NCI-H69 (cell line): ENCODE measurements at regions not wholly inside any gene's neighbourhood (a gene's known extent, or its start where the extent isn't known, plus 50 kb on each side); places are given as distances from the start of the nearest gene placed in this dataset.
A peak's percentile ranks its signal among the peaks of the same experiment; 100 is the strongest.
"Not testable (repeated sequence)": the region's sequence is repeated elsewhere in the genome, so short reads cannot be mapped to it uniquely, and the experiment has no call there.

Experiments used
- DNase-seq: peaks from one replicate; lab custom pipeline; 2025; lab: John Stamatoyannopoulos, UW

DNA sequence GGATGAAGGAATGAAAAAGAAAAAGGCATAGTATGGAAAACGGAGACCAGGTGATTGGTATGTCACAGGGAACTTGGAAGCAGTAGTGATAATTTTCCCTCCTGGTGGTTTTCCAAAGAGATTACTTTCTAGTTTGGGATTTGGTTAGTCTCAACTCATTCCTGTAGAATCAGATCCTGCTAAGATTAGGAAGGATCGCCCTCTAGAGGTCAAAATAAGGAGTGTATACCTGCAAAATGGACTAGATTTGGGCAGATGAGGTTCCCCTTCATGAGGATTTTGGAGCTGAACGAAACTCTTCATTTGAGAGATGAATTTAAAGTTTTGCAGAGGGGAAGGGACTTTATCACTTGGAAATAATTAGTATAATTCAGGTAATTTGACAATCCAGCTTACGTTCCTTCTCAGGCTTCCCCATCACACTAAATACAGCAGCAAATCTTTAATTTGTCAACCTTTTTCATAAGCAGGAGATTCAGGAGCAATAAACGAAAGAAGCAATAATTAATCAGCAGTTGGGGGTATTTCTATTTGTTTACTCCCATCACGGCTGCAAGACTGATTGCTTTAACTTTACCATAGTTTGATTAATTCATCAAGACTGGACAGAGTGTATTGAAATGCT, 65.2 kb downstream of the CCDC195 start:
- DNase-seq = peak; percentile 68

DNA sequence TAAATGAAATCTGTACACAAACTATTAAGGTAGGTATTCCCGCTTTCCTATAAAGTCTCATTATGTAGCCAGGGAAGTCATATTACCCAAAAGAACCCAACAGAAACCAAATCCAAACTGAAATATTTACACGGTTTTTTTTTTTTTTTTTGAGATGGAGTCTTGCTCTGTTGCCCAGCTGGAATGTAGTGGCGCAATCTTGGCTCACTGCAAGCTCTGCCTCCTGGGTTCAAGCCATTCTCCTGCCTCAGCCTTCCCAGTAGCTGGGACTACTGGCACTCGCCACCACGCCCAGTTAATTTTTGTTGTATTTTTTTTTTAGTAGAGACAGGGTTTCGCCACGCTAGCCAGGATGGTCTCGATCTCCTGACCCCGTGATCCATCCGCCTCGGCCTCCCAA, 62.5 kb upstream of the CUL3 start:
- not testable (repeated sequence) for DNase-seq

DNA sequence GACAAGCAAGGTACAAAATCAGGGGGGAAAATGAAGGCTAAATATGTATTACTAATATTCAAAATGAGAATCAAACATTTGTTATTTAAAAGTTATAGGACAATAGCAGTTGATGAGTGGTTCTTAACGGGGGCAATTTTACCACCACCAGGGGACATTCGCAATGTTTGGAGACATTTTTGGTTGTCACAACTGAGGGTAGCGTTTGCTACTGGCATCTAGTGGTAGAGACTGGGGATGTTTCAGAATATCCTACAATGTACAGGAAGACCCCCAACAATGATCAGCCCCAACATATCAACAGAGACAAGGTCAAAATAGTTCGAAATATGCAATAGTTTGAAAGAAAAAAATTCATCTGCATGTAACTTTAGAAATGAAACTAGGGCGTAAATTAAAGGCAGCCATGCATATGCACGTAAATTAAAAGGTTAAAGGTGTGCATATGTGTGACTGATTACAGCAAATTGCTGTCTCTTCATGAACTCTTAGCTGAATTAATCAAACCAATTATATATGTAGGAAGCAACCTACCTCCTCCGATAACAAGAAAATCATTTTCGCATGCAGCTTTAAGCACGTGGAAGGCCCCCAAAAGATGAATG, 61.2 kb upstream of the CUL3 start:
- peak; percentile 71 for DNase-seq

DNA sequence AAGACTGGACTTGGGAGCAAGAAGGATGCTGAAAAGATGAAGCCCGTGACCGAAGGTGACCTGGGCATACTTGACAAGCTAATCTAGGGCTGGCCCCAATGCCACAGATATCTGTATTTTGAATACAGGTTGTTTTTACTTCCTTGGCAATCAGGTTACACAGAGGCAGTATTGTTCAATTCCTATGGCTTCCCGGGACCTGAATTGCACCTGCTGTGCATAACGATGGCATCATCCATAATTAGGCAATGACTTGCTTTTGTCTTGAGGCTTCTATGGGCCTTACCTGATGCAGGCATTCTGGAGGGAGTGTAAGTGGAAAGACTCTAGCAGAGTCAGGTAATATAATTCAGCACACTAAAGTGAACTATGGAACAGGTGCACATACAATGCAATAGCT, 60.6 kb upstream of the CUL3 start:
- peak; percentile 78 for DNase-seq

DNA sequence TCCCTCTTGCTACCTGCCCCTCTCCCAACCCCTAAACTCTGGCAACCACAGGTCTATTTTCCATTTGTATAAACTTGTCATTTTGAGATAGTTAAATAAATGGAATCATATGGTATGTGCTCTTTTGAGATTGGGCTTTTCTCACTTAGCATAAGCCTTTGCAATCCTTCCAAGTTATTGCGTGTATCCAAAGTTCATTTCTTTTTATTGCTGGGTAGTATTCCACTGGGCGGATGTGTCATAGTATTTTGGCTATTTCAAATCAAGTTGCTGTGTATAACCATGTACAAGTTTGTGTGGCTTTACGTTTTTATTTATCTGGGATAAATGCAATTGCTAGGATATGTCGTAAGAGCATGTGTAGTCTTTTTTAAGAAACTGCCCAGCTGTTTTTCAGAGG, 55.5 kb upstream of the CUL3 start:
- no peak for DNase-seq

DNA sequence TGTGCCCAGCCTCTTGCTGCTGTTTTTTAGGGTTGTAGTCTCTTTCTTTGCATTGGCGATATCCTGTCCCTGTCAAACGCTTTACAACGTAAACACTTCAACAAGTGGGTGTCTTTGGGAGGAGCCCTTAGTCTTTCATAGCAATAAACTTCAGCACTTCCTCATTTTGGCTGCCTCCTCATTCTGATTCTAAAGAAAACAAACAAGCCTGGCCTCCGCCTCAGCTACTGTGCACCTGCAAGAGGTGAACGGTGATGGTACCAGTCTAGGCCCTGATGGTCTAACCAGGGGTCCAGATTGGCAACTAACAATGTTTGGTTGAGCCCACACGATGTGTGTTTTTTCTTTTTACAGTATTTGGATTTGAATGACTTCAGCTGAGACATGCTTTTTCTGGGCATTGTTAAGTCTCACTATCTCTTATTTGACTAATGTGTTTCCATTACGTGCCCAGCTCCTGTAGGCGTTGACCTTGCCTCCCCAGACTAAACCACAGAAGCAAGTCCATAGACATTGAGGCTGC, 53.2 kb upstream of the CUL3 start:
- peak; percentile 3 for DNase-seq
